SK-N-SH treated with all-trans-retinoic acid at 6 μM for 48 hours (cell line): ENCODE measurements at regions not wholly inside any gene's neighbourhood (a gene's known extent, or its start where the extent isn't known, plus 50 kb on each side); places are given as distances from the start of the nearest gene placed in this dataset.

Source experiments
- ATAC-seq: fragments of 200-7000 bp; cut with Tn5 transposase; 3 replicates; pipeline ENCODE4 v1.9.1; 2020; ENCODE audit warnings: mild to moderate bottlenecking, moderate library complexity
- BACH2 ChIP-seq: fragments of 250-450 bp; sonication (Bioruptor Pico); IDR thresholded peaks from 2 replicates; pipeline ENCODE4 v1.9.0; 2021; ENCODE audit warnings: mild to moderate bottlenecking, borderline replicate concordance
- CSDC2 ChIP-seq: fragments of 250-450 bp; sonication (Bioruptor Pico); IDR thresholded peaks from 2 replicates; pipeline ENCODE4 v1.5.0; 2020; ENCODE audit warnings: mild to moderate bottlenecking, moderate library complexity
- ESRRG ChIP-seq: fragments of 250-450 bp; sonication (Bioruptor Pico); IDR thresholded peaks from 2 replicates; pipeline ENCODE4 v1.6.1; 2021; ENCODE audit warnings: mild to moderate bottlenecking
- ISL1 ChIP-seq: fragments of 250-450 bp; sonication (Bioruptor Pico); IDR thresholded peaks from 2 replicates; pipeline ENCODE4 v2.1.2; 2022; ENCODE audit warnings: mild to moderate bottlenecking, moderate library complexity
- PPARA ChIP-seq: fragments of 250-450 bp; sonication (Bioruptor Pico); IDR thresholded peaks from 2 replicates; pipeline ENCODE4 v1.5.0; 2020; ENCODE audit warnings: mild to moderate bottlenecking, borderline replicate concordance
- RARB ChIP-seq: fragments of 250-450 bp; sonication (Bioruptor Pico); IDR thresholded peaks from 2 replicates; pipeline ENCODE4 v1.8.0; 2021; ENCODE audit warnings: mild to moderate bottlenecking, moderate library complexity
- TCF4 ChIP-seq: fragments of 250-450 bp; sonication (Bioruptor Pico); IDR thresholded peaks from 2 replicates; pipeline ENCODE4 v1.8.0; 2021; ENCODE audit warnings: mild to moderate bottlenecking, moderate library complexity, borderline replicate concordance
- ZFP30 ChIP-seq: fragments of 450-650 bp; formaldehyde crosslinking; IDR thresholded peaks from 2 replicates; pipeline ENCODE4 v1.5.0; 2022; ENCODE audit warnings: mild to moderate bottlenecking, moderate library complexity
- ZNF70 ChIP-seq: fragments of 450-650 bp; formaldehyde crosslinking; IDR thresholded peaks from 2 replicates; pipeline ENCODE4 v1.5.0; 2020; ENCODE audit warnings: mild to moderate bottlenecking, moderate library complexity
- ZNF8 ChIP-seq: fragments of 450-650 bp; formaldehyde crosslinking; IDR thresholded peaks from 2 replicates; pipeline ENCODE4 v1.5.0; 2020; ENCODE audit warnings: mild to moderate bottlenecking, moderate library complexity
- TF ChIP-seq, protein P1 (sequence below): fragments of 250-450 bp; sonication (Bioruptor Pico); IDR thresholded peaks from 2 replicates; pipeline ENCODE4 v1.5.1; 2021; ENCODE audit warnings: mild to moderate bottlenecking, moderate library complexity
- TF ChIP-seq, protein P2 (sequence below): fragments of 250-450 bp; sonication (Bioruptor Pico); IDR thresholded peaks from 2 replicates; pipeline ENCODE4 v1.5.0; 2020; ENCODE audit warnings: mild to moderate bottlenecking, moderate library complexity
- TF ChIP-seq, protein P3 (sequence below): fragments of 250-450 bp; sonication (Bioruptor Pico); IDR thresholded peaks from 2 replicates; pipeline ENCODE4 v1.8.0; 2020; ENCODE audit warnings: mild to moderate bottlenecking, moderate library complexity, borderline replicate concordance

DNA sequence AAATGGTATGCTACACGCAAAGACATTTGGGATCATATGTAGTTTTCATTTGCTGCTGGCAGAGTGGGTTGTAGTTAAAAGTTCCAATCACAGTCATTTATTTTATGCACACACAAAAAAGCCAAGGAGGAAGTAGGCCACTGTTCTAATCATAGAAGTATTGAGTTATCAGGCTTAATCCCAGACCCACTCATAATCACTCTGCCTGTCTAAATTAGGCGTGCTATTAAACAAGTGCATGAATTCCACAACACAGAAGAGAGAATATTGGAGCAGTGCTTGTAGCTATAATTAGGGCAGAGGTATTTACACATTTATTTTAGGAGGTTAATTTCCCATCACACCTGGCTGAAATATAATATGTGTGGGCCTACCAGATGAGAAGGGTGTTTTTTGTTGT, 65.7 kb upstream of the FIGN start (continued):
- no peak for TF ChIP-seq RARB (CRISPR knock-in tag)
- TF ChIP-seq, protein P1, sequence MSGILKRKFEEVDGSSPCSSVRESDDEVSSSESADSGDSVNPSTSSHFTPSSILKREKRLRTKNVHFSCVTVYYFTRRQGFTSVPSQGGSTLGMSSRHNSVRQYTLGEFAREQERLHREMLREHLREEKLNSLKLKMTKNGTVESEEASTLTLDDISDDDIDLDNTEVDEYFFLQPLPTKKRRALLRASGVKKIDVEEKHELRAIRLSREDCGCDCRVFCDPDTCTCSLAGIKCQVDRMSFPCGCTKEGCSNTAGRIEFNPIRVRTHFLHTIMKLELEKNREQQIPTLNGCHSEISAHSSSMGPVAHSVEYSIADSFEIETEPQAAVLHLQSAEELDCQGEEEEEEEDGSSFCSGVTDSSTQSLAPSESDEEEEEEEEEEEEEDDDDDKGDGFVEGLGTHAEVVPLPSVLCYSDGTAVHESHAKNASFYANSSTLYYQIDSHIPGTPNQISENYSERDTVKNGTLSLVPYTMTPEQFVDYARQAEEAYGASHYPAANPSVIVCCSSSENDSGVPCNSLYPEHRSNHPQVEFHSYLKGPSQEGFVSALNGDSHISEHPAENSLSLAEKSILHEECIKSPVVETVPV = no peak

DNA sequence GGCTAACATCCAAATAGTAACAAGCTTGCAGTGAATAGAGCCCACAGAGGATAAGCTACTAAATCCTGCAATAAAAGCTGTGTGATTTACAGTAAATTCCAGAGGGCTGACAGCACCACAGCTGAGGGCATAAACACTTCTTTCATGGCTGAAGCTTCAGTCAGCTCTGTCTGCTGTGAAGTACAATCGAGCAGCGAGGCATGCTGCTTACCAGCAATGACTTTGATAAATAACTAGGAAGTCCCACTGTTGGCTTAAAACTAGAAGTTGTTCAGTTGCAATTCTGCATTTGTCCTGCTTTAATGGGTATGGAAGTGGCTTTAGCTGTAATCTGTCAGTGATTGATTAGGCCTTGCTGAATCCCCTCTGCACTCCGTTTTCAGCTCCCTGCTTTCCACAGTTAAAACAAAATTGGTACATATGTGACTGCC, 65.2 kb upstream of the FIGN start:
- ATAC-seq = peak; percentile 67
- TF ChIP-seq ISL1 (CRISPR knock-in tag) (0 out of 2 replicates have a peak, but pooled peaks have one; percentile 21), ZNF8 (CRISPR knock-in tag) (no peak)

DNA sequence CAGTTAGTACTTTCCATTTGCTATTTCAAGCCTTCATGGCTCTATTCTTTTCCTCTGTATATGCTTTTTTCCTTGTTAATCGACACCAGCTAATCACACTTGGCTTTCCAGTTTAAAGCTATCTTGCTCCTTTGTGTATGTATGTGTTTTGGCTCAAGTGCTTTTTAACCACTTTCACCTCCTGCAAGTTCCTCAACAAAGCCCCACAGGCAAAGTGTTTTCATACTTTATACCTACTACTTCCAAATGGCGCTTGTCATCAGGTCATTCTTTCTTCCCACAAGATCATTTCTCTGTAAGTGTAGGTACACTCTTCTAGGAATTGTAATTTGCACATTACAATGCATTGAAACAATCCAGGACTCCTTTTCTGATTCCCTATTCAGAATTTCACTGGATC, 64.0 kb upstream of the FIGN start:
- no peak for ATAC-seq
- TF ChIP-seq, protein P2, sequence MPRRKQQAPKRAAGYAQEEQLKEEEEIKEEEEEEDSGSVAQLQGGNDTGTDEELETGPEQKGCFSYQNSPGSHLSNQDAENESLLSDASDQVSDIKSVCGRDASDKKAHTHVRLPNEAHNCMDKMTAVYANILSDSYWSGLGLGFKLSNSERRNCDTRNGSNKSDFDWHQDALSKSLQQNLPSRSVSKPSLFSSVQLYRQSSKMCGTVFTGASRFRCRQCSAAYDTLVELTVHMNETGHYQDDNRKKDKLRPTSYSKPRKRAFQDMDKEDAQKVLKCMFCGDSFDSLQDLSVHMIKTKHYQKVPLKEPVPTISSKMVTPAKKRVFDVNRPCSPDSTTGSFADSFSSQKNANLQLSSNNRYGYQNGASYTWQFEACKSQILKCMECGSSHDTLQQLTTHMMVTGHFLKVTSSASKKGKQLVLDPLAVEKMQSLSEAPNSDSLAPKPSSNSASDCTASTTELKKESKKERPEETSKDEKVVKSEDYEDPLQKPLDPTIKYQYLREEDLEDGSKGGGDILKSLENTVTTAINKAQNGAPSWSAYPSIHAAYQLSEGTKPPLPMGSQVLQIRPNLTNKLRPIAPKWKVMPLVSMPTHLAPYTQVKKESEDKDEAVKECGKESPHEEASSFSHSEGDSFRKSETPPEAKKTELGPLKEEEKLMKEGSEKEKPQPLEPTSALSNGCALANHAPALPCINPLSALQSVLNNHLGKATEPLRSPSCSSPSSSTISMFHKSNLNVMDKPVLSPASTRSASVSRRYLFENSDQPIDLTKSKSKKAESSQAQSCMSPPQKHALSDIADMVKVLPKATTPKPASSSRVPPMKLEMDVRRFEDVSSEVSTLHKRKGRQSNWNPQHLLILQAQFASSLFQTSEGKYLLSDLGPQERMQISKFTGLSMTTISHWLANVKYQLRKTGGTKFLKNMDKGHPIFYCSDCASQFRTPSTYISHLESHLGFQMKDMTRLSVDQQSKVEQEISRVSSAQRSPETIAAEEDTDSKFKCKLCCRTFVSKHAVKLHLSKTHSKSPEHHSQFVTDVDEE (CRISPR knock-in tag) = no peak
- TF ChIP-seq, protein P3, sequence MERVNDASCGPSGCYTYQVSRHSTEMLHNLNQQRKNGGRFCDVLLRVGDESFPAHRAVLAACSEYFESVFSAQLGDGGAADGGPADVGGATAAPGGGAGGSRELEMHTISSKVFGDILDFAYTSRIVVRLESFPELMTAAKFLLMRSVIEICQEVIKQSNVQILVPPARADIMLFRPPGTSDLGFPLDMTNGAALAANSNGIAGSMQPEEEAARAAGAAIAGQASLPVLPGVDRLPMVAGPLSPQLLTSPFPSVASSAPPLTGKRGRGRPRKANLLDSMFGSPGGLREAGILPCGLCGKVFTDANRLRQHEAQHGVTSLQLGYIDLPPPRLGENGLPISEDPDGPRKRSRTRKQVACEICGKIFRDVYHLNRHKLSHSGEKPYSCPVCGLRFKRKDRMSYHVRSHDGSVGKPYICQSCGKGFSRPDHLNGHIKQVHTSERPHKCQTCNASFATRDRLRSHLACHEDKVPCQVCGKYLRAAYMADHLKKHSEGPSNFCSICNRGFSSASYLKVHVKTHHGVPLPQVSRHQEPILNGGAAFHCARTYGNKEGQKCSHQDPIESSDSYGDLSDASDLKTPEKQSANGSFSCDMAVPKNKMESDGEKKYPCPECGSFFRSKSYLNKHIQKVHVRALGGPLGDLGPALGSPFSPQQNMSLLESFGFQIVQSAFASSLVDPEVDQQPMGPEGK (CRISPR knock-in tag) = no peak
- TF ChIP-seq ZFP30 (CRISPR knock-in tag) (no peak), RARB (CRISPR knock-in tag) (no peak), TCF4 (no peak), BACH2 (CRISPR knock-in tag) (no peak), ZNF70 (CRISPR knock-in tag) (no peak), PPARA (CRISPR knock-in tag) (no peak)
- TF ChIP-seq, protein P1 = no peak
- TF ChIP-seq, all 23 proteins: peak for 0

DNA sequence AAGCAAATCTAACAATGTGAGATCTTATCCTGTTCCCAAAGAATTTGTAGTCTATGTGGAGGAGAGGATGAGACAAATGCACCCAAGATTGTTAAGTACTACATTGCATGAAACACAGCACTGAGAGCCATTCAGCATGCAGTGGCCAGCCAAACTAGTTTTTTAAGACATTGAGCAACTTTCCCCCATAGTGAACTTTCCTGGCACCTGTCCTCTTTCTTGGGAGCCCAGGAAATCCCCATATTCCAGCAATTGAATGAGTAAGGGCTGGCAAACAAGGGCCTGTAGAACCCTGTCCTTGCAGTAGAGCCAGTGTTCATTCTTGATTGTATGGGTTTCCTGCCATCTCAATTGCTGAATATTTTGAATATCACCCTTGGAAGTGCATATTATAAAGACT, 58.8 kb upstream of the FIGN start:
- no peak for TF ChIP-seq ESRRG
- TF ChIP-seq TCF4 = no peak
- no peak for TF ChIP-seq CSDC2 (CRISPR knock-in tag)
- TF ChIP-seq ISL1 (CRISPR knock-in tag) = no peak
- TF ChIP-seq ZFP30 (CRISPR knock-in tag) = no peak
- no peak for TF ChIP-seq BACH2 (CRISPR knock-in tag)
- TF ChIP-seq, protein P1 = no peak
- TF ChIP-seq, protein P2 (CRISPR knock-in tag) = no peak

More for the DNA sequence above, 58.8 kb upstream of the FIGN start:
- ATAC-seq = no peak
